ENCODE measurements at regions not wholly inside any gene's neighbourhood (a gene's known extent, or its start where the extent isn't known, plus 50 kb on each side); places are given as distances from the start of the nearest gene placed in this dataset.

GRCh38 chr2:81940266-81940955 lies 1635.9 kb upstream of the LRRTM1 start:
- no peak for DNase-seq

GRCh38 chr2:81937944-81938343 lies 1633.4 kb upstream of the LRRTM1 start:
- ATAC-seq = no peak
- no peak for DNase-seq

More at GRCh38 chr2:81940266-81940955, 1635.9 kb upstream of the LRRTM1 start:
- ATAC-seq = no peak

- DNase-seq (no peak), ATAC-seq (no peak)
These were observed 1599.0 kb upstream of the LRRTM1 start for GRCh38 chr2:81903534-81903933.

- no peak for ATAC-seq
These were observed 1596.5 kb upstream of the LRRTM1 start for GRCh38 chr2:81901017-81901416.

GRCh38 chr2:81895620-81896250 lies 1591.2 kb upstream of the LRRTM1 start:
- ATAC-seq = no peak
- DNase-seq = no peak

More at GRCh38 chr2:81901017-81901416, 1596.5 kb upstream of the LRRTM1 start:
- no peak for DNase-seq

GRCh38 chr2:81894451-81894990 lies 1590.0 kb upstream of the LRRTM1 start:
- ATAC-seq (no peak), DNase-seq (no peak)

GRCh38 chr2:81876624-81877023 lies 1572.1 kb upstream of the LRRTM1 start:
- no peak for DNase-seq
- ATAC-seq = no peak

- ATAC-seq (no peak), DNase-seq (no peak)
These were observed 1567.5 kb upstream of the LRRTM1 start for GRCh38 chr2:81872006-81872405.

GRCh38 chr2:81870119-81870518 lies 1565.6 kb upstream of the LRRTM1 start:
- ATAC-seq = no peak
- DNase-seq = no peak

GRCh38 chr2:81858998-81859397 lies 1554.4 kb upstream of the LRRTM1 start:
- ATAC-seq = no peak

GRCh38 chr2:81853341-81853740 lies 1548.8 kb upstream of the LRRTM1 start:
- DNase-seq (no peak), ATAC-seq (no peak)

More at GRCh38 chr2:81858998-81859397, 1554.4 kb upstream of the LRRTM1 start:
- no peak for DNase-seq

GRCh38 chr2:81852651-81853050 lies 1548.1 kb upstream of the LRRTM1 start:
- no peak for ATAC-seq

GRCh38 chr2:81839780-81840179 lies 1535.2 kb upstream of the LRRTM1 start:
- DNase-seq (no peak), ATAC-seq (no peak)

More at GRCh38 chr2:81852651-81853050, 1548.1 kb upstream of the LRRTM1 start:
- no peak for DNase-seq

- DNase-seq (no peak), ATAC-seq (no peak)
These were observed 1530.9 kb upstream of the LRRTM1 start for GRCh38 chr2:81835321-81836000.

GRCh38 chr2:81786811-81787210 lies 1482.3 kb upstream of the LRRTM1 start:
- ATAC-seq = no peak
- no peak for DNase-seq

GRCh38 chr2:81767187-81767912 lies 1462.8 kb upstream of the LRRTM1 start:
- ATAC-seq (no peak), DNase-seq (no peak)

- DNase-seq = no peak
- ATAC-seq = no peak
These were observed 1443.0 kb upstream of the LRRTM1 start for GRCh38 chr2:81747481-81748070.

GRCh38 chr2:81739966-81740365 lies 1435.4 kb upstream of the LRRTM1 start:
- ATAC-seq (no peak), DNase-seq (no peak)

- DNase-seq = no peak
- no peak for ATAC-seq
These were observed 1430.4 kb upstream of the LRRTM1 start for GRCh38 chr2:81734981-81735380.

- ATAC-seq (no peak), DNase-seq (no peak)
These were observed 1410.3 kb upstream of the LRRTM1 start for GRCh38 chr2:81714817-81715216.

- no peak for DNase-seq
- ATAC-seq = no peak
These were observed 1402.3 kb upstream of the LRRTM1 start for GRCh38 chr2:81706856-81707255.

GRCh38 chr2:81703831-81704230 lies 1399.3 kb upstream of the LRRTM1 start:
- ATAC-seq (no peak), DNase-seq (no peak)

Data from stimulated activated naive CD8-positive, alpha-beta T cell treated with anti-CD3 and anti-CD28 coated beads, Interleukin-15, Interleukin-2, amounts not matched to agents 100 U/mL and 50 U/mL, for 24 hours (primary cell).